Fibroblast of lung (primary cell): ENCODE measurements at regions not wholly inside any gene's neighbourhood (a gene's known extent, or its start where the extent isn't known, plus 50 kb on each side); places are given as distances from the start of the nearest gene placed in this dataset.

Experiments used
- DNase-seq, 2 donors: peaks; one replicate each; pipeline versions ENCODE4 v3.0.0 to v3.0.0-alpha.2; 2010; ENCODE audit warnings: low read depth in 2 of 2
- H2AFZ ChIP-seq: 2 replicates; pipeline ENCODE4 v1.5.1; 2012; ENCODE audit warnings: low read length, control low read depth, inconsistent platforms
- H3K27ac ChIP-seq: 2 replicates; pipeline ENCODE4 v1.5.1; 2011; ENCODE audit warnings: low read length, control low read depth; ENCODE audit not compliant: insufficient read depth
- H3K27me3 ChIP-seq: 2 replicates; pipeline ENCODE4 v1.5.1; 2011; ENCODE audit warnings: mild to moderate bottlenecking, low read length; ENCODE audit not compliant: control insufficient read depth, insufficient read depth
- H3K36me3 ChIP-seq: 2 replicates; pipeline ENCODE4 v1.5.1; 2011; ENCODE audit warnings: low read length; ENCODE audit not compliant: control insufficient read depth, insufficient read depth
- H3K4me1 ChIP-seq: 2 replicates; pipeline ENCODE4 v1.5.1; 2011; ENCODE audit warnings: low read length; ENCODE audit not compliant: control insufficient read depth, insufficient read depth; ENCODE audit errors: extremely low read depth
- H3K4me2 ChIP-seq: 2 replicates; pipeline ENCODE4 v1.5.1; 2011; ENCODE audit warnings: low read length, control low read depth; ENCODE audit not compliant: insufficient read depth; ENCODE audit errors: extremely low read depth
- H3K4me3 ChIP-seq, 4 experiments: fragments of 200-600 bp in 1 of 4; sonication (generic) in 1 of 4; replicated peaks in 1 of 4; 2 replicates each; pipeline ENCODE4 v1.5.1; 2011 to 2016; ENCODE audit warnings: low read length in 4 of 4, low read depth in 3 of 4, mild to moderate bottlenecking in 3 of 4, control low read depth in 2 of 4, inconsistent platforms in 1 of 4, mixed read lengths in 1 of 4; ENCODE audit not compliant: insufficient read depth in 1 of 4; ENCODE audit errors: control extremely low read depth in 1 of 4
- H3K79me2 ChIP-seq: 2 replicates; pipeline ENCODE4 v1.5.1; 2012; ENCODE audit warnings: mild to moderate bottlenecking, low read length, inconsistent platforms; ENCODE audit not compliant: control insufficient read depth, insufficient read depth
- H3K9ac ChIP-seq: 2 replicates; pipeline ENCODE4 v1.5.1; 2011; ENCODE audit warnings: mild to moderate bottlenecking, low read length, control low read depth; ENCODE audit not compliant: insufficient read depth
- H3K9me3 ChIP-seq: 2 replicates; pipeline ENCODE4 v1.5.1; 2012; ENCODE audit warnings: low read depth, low read length; ENCODE audit not compliant: control insufficient read depth, insufficient read depth
- H4K20me1 ChIP-seq: 2 replicates; pipeline ENCODE4 v1.5.1; 2011; ENCODE audit warnings: low read length; ENCODE audit not compliant: control insufficient read depth, insufficient read depth; ENCODE audit errors: extremely low read depth
- CTCF ChIP-seq, 2 donors: IDR thresholded peaks in 1 of 2; conservative IDR thresholded peaks in 1 of 2; 1 replicate in 1 of 2; 2 replicates in 1 of 2; pipeline ENCODE4 v1.5.1; 2011 to 2012; ENCODE audit warnings: low read length in 2 of 2, control low read depth in 1 of 2, inconsistent platforms in 1 of 2, low read depth in 1 of 2, mild to moderate bottlenecking in 1 of 2
- EZH2 ChIP-seq: IDR thresholded peaks from 2 replicates; pipeline ENCODE4 v1.5.1; 2012; ENCODE audit warnings: low read length, control low read depth, mild to moderate bottlenecking; ENCODE audit errors: missing control alignments

- Histone ChIP-seq H2AFZ (no peak overlapping the region), H3K9me3 (no peaks in the 10 kb centered on the region), H3K4me2 (no peak overlapping the region), H3K27me3 (no peaks in the 10 kb centered on the region), H3K27ac (no peak overlapping the region), H4K20me1 (no peaks in the 10 kb centered on the region), H3K36me3 (no peaks in the 10 kb centered on the region), H3K4me3 (no peak overlapping the region), H3K79me2 (no peaks in the 10 kb centered on the region), H3K4me1 (no peaks in the 10 kb centered on the region), H3K9ac (no peak overlapping the region)
- TF ChIP-seq EZH2 (no peak), CTCF (conservative IDR thresholded peaks at IDR 0.05 in 1 of 2, IDR thresholded peaks at IDR 0.05 in 1 of 2; ENCODE audit: low read depth in 1 of 2, low read length in 2 of 2) (no peak)
- no peak for DNase-seq
Observed at GRCh38 chr6:71499667-71500066, 211.1 kb downstream of the OGFRL1 start.

- H3K36me3 ChIP-seq, result no peaks in the 10 kb centered on the region
- no peaks in the 10 kb centered on the region for H3K79me2 ChIP-seq
- H3K27ac ChIP-seq, result no peak overlapping the region
- H2AFZ ChIP-seq, result no peak overlapping the region
- no peak overlapping the region for H3K9ac ChIP-seq
- no peak for TF ChIP-seq EZH2
- TF ChIP-seq CTCF (conservative IDR thresholded peaks at IDR 0.05 in 1 of 2, IDR thresholded peaks at IDR 0.05 in 1 of 2; ENCODE audit: low read depth in 1 of 2, low read length in 2 of 2), result no peak
- no peak for DNase-seq
- H4K20me1 ChIP-seq, result no peaks in the 10 kb centered on the region
- no peak overlapping the region for H3K4me2 ChIP-seq
- H3K4me1 ChIP-seq, result no peaks in the 10 kb centered on the region
- H3K4me3 ChIP-seq, result no peak overlapping the region
- H3K27me3 ChIP-seq, result no peaks in the 10 kb centered on the region
- no peaks in the 10 kb centered on the region for H3K9me3 ChIP-seq
Observed at GRCh38 chr6:71502168-71502567, 213.6 kb downstream of the OGFRL1 start.

- H4K20me1 ChIP-seq, result no peaks in the 10 kb centered on the region
- no peak overlapping the region for H3K27ac ChIP-seq
- H3K36me3 ChIP-seq, result no peaks in the 10 kb centered on the region
- TF ChIP-seq CTCF (conservative IDR thresholded peaks at IDR 0.05 in 1 of 2, IDR thresholded peaks at IDR 0.05 in 1 of 2; ENCODE audit: low read depth in 1 of 2, low read length in 2 of 2) (no peak), EZH2 (no peak)
- no peak overlapping the region for H3K4me3 ChIP-seq
- no peak overlapping the region for H2AFZ ChIP-seq
- H3K4me2 ChIP-seq, result no peak overlapping the region
- H3K27me3 ChIP-seq, result no peaks in the 10 kb centered on the region
- no peaks in the 10 kb centered on the region for H3K9me3 ChIP-seq
- DNase-seq, result no peak
- H3K4me1 ChIP-seq, result no peaks in the 10 kb centered on the region
- H3K9ac ChIP-seq, result no peak overlapping the region
- H3K79me2 ChIP-seq, result no peaks in the 10 kb centered on the region
Observed at GRCh38 chr6:71502956-71503355, 214.3 kb downstream of the OGFRL1 start.
